ENCODE measurements at regions not wholly inside any gene's neighbourhood (a gene's known extent, or its start where the extent isn't known, plus 50 kb on each side); places are given as distances from the start of the nearest gene placed in this dataset.
"Not testable (repeated sequence)": the region's sequence is repeated elsewhere in the genome, so short reads cannot be mapped to it uniquely, and the experiment has no call there.

DNA sequence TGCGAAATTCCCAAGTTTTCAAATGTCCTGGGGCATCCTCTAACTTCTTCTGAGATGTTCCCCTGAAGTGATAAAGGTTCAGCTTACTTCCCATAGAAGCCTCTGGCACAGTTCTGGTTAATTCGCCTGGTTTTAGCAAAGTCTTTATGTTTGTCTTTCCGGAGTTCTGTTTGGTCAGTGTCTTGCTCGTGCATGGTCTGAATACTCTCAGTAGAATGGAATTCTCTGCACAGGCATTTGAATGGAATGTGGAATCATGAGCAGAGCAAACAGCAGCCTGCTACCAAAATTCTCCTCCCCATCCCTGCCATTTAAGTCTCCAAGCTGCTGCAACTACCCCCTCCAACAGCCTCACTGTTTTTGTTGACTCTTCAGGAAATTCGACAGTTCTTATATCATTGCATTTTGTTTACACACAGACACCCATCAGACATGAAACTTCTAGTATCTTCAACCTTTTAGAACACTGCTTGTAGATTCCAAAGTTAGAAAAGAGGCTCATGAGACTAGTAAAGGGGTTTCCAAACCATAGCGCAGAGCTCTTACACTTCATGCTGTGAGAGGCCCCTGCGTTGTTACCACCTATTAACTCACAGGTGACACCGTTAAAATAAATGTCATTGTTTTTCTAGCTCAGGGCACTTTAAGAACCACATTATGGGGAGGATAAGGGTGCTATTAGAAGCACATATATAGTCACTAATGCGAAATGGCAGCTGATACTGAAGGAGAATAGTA, 129.7 kb downstream of the PLCE1 start:
- Histone ChIP-seq H3K9me2 (ENCODE audit: insufficient read depth, low read length) (no peaks in the 10 kb centered on the region), H3K4me3 (ENCODE audit: low read depth, low read length, poor library complexity, severe bottlenecking) (no peak overlapping the region), H3K27ac (ENCODE audit: low read depth, low read length, poor library complexity, severe bottlenecking) (no peak overlapping the region), H3K79me2 (ENCODE audit: insufficient read depth, low read depth, low read length) (no peaks in the 10 kb centered on the region), H3K36me3 (ENCODE audit: insufficient read depth, low read length) (no peaks in the 10 kb centered on the region), H3K9me3 (ENCODE audit: low read length) (no peaks in the 10 kb centered on the region), H3K4me1 (ENCODE audit: insufficient read depth, low read length, poor library complexity, severe bottlenecking) (no peaks in the 10 kb centered on the region), H4K20me1 (ENCODE audit: insufficient read depth, low read length) (no peaks in the 10 kb centered on the region), H2AFZ (ENCODE audit: low read length) (no peak overlapping the region), H3K4me2 (ENCODE audit: low read length) (no peak overlapping the region)
- CTCF ChIA-PET (ENCODE audit: unreplicated experiment), result no interaction called here
- POLR2A ChIA-PET, result interaction anchor here (0.6 kb wide), 1 partner anchor 147 kb away, joined by 4 read pairs; no protein-coding TSS in a partner anchor
- TF ChIP-seq, protein P1, sequence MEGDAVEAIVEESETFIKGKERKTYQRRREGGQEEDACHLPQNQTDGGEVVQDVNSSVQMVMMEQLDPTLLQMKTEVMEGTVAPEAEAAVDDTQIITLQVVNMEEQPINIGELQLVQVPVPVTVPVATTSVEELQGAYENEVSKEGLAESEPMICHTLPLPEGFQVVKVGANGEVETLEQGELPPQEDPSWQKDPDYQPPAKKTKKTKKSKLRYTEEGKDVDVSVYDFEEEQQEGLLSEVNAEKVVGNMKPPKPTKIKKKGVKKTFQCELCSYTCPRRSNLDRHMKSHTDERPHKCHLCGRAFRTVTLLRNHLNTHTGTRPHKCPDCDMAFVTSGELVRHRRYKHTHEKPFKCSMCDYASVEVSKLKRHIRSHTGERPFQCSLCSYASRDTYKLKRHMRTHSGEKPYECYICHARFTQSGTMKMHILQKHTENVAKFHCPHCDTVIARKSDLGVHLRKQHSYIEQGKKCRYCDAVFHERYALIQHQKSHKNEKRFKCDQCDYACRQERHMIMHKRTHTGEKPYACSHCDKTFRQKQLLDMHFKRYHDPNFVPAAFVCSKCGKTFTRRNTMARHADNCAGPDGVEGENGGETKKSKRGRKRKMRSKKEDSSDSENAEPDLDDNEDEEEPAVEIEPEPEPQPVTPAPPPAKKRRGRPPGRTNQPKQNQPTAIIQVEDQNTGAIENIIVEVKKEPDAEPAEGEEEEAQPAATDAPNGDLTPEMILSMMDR (conservative IDR thresholded peaks at IDR 0.05; ENCODE audit: low read length), result no peak
- no peak for TF ChIP-seq EZH2phosphoT487 (IDR thresholded peaks at IDR 0.05; ENCODE audit: borderline replicate concordance, low read depth, low read length)
- intact Hi-C loops (cut with micrococcal nuclease; ENCODE audit: unreplicated experiment), result no loop called here
- DNase-seq (ENCODE audit: low spot score), result no peak
- BruUV-seq (replicated peaks), result no TSS peak

DNA sequence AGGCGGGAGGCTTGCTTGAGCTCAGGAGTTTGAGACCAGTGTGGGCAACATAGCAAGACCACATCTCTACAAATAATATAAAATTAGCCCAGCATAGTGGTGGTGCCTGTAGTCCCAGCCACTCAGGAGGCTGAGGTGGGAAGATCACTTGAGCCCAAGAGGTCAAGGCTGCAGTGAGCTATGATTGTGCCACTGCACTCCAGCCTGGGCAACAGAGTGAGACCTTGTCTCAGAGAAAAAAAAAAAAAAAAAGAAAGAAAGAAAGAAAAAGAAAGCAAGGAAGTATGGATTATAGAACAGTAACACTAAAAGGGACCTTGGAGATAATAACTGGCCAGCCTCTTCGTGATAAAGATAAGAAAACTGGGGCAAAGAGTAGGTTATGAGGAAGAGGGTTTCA, 130.4 kb downstream of the PLCE1 start:
- H2AFZ ChIP-seq (ENCODE audit: low read length); CTCF ChIA-PET (ENCODE audit: unreplicated experiment); BruUV-seq (replicated peaks); intact Hi-C loops (cut with micrococcal nuclease; ENCODE audit: unreplicated experiment); H3K9me3 ChIP-seq (ENCODE audit: low read length); DNase-seq (ENCODE audit: low spot score); H3K4me1 ChIP-seq (ENCODE audit: insufficient read depth, low read length, poor library complexity, severe bottlenecking); H3K4me2 ChIP-seq (ENCODE audit: low read length); H3K27ac ChIP-seq (ENCODE audit: low read depth, low read length, poor library complexity, severe bottlenecking); H3K4me3 ChIP-seq (ENCODE audit: low read depth, low read length, poor library complexity, severe bottlenecking); H4K20me1 ChIP-seq (ENCODE audit: insufficient read depth, low read length); H3K79me2 ChIP-seq (ENCODE audit: insufficient read depth, low read depth, low read length); H3K36me3 ChIP-seq (ENCODE audit: insufficient read depth, low read length); H3K9me2 ChIP-seq (ENCODE audit: insufficient read depth, low read length): not testable (repeated sequence)
- POLR2A ChIA-PET, result interaction anchor here (0.6 kb wide), 1 partner anchor 148 kb away, joined by 4 read pairs; no protein-coding TSS in a partner anchor

DNA sequence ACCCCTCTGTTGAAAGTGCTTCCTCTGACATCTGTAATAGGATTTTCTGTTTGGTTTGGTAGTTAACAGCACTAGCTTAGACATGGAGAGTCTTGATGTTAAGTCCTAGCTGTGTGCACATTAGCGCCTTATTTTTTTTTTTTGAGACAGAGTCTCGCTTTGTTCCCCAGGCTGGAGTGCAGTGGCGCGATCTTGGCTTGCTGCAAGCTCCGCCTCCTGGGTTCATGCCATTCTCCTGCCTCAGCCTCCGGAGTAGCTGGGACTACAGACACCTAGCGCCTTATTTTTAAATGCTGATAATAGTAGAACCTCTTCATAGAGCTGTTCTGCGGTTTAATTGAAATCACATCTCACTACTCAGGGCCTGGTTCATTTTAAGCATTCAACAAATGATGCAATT, 131.5 kb downstream of the PLCE1 start:
- POLR2A ChIA-PET, result interaction anchor here (0.6 kb wide), 1 partner anchor 138 kb away, joined by 4 read pairs; no protein-coding TSS in a partner anchor

More for the DNA sequence above, 131.5 kb downstream of the PLCE1 start:
- H3K27ac ChIP-seq (ENCODE audit: low read depth, low read length, poor library complexity, severe bottlenecking); DNase-seq (ENCODE audit: low spot score); H3K4me1 ChIP-seq (ENCODE audit: insufficient read depth, low read length, poor library complexity, severe bottlenecking); H4K20me1 ChIP-seq (ENCODE audit: insufficient read depth, low read length); H3K9me3 ChIP-seq (ENCODE audit: low read length); H3K9me2 ChIP-seq (ENCODE audit: insufficient read depth, low read length); H2AFZ ChIP-seq (ENCODE audit: low read length); CTCF ChIA-PET (ENCODE audit: unreplicated experiment); H3K79me2 ChIP-seq (ENCODE audit: insufficient read depth, low read depth, low read length); BruUV-seq (replicated peaks); H3K36me3 ChIP-seq (ENCODE audit: insufficient read depth, low read length); intact Hi-C loops (cut with micrococcal nuclease; ENCODE audit: unreplicated experiment); H3K4me3 ChIP-seq (ENCODE audit: low read depth, low read length, poor library complexity, severe bottlenecking); H3K4me2 ChIP-seq (ENCODE audit: low read length): not testable (repeated sequence)
